ACHN (cell line): ENCODE measurements at regions not wholly inside any gene's neighbourhood (a gene's known extent, or its start where the extent isn't known, plus 50 kb on each side); places are given as distances from the start of the nearest gene placed in this dataset.
"Not testable (repeated sequence)": the region's sequence is repeated elsewhere in the genome, so short reads cannot be mapped to it uniquely, and the experiment has no call there.

Source experiments
- DNase-seq: peaks from one replicate; pipeline ENCODE4 v3.0.0-alpha.2; 2015
- in situ Hi-C: cut with HindIII; loops from 2 replicates; pipeline ENCODE4 v1.10.0; 2017; ENCODE audit warnings: low sequenced_read_pairs, low pct_ligation_motif_present, low pct_unique_long_range_greater_than_20kb

- in situ Hi-C loops: no loop called here
Observed at GRCh38 chr1:38512024-38512767, 347.4 kb downstream of the RRAGC start.

GRCh38 chr1:38508232-38508631, 351.3 kb downstream of the RRAGC start:
- in situ Hi-C loops: no loop called here
- no peak for DNase-seq

More at GRCh38 chr1:38512024-38512767, 347.4 kb downstream of the RRAGC start:
- no peak for DNase-seq

GRCh38 chr1:38507563-38507962, 352.0 kb downstream of the RRAGC start:
- no peak for DNase-seq
- in situ Hi-C loops: no loop called here

GRCh38 chr1:38505944-38506343, 353.6 kb downstream of the RRAGC start:
- in situ Hi-C loops: no loop called here
- no peak for DNase-seq

GRCh38 chr1:38502758-38503157, 356.8 kb downstream of the RRAGC start:
- no peak for DNase-seq
- in situ Hi-C loops: no loop called here

- no peak for DNase-seq
- in situ Hi-C loops: no loop called here
Observed at GRCh38 chr1:38500891-38501290, 358.7 kb downstream of the RRAGC start.

GRCh38 chr1:38500352-38500751, 359.2 kb downstream of the RRAGC start:
- DNase-seq: peak; percentile 5

GRCh38 chr1:38498686-38499085, 360.9 kb downstream of the RRAGC start:
- no peak for DNase-seq
- in situ Hi-C loops: no loop called here

More at GRCh38 chr1:38500352-38500751, 359.2 kb downstream of the RRAGC start:
- in situ Hi-C loops: no loop called here

- in situ Hi-C loops: no loop called here
- no peak for DNase-seq
Observed at GRCh38 chr1:38497921-38498656, 361.5 kb downstream of the RRAGC start.

GRCh38 chr1:38493306-38493705, 366.3 kb downstream of the RRAGC start:
- in situ Hi-C loops, DNase-seq: not testable (repeated sequence)

GRCh38 chr1:38489844-38490270, 369.7 kb downstream of the RRAGC start:
- in situ Hi-C loops: no loop called here
- DNase-seq: peak; percentile 28

- in situ Hi-C loops: no loop called here
- no peak for DNase-seq
Observed at GRCh38 chr1:38488162-38488898, 371.2 kb downstream of the RRAGC start.

GRCh38 chr1:38487396-38487795, 372.2 kb downstream of the RRAGC start:
- DNase-seq: no peak
- in situ Hi-C loops: no loop called here

GRCh38 chr1:38486085-38486484, 373.5 kb downstream of the RRAGC start:
- in situ Hi-C loops: no loop called here
- DNase-seq: no peak

- DNase-seq: no peak
- in situ Hi-C loops: no loop called here
Observed at GRCh38 chr1:38481871-38482826, 377.4 kb downstream of the RRAGC start.

- DNase-seq, in situ Hi-C loops: not testable (repeated sequence)
Observed at GRCh38 chr1:38479662-38480061, 379.9 kb downstream of the RRAGC start.

- in situ Hi-C loops: no loop called here
- no peak for DNase-seq
Observed at GRCh38 chr1:38477811-38478210, 381.8 kb downstream of the RRAGC start.

GRCh38 chr1:38476850-38477178, 382.8 kb downstream of the RRAGC start:
- no peak for DNase-seq
- in situ Hi-C loops: no loop called here
